ENCODE measurements at regions not wholly inside any gene's neighbourhood (a gene's known extent, or its start where the extent isn't known, plus 50 kb on each side); places are given as distances from the start of the nearest gene placed in this dataset.

DNA sequence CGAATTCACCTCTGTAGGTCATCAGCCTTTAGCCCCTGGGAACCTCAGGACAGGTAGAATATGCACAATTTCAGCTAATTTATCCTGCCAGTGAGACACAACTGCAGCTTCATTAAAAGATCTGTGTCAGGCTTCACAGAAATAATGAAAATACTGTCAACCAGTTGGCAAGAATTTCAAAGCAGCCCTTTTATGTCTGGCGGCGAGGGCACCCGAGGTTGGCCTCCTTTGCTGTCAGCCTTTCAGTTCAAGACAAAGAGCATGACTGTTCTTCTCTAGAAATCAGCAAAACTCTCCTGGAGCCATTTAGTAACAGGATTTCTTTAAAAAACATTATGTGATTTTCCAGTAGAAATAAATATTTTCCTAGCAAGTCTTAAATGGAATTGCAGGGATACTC, 75.9 kb downstream of the BBS10 start:
- TF ChIP-seq CTCF (IDR thresholded peaks at IDR 0.05; ENCODE audit: unreplicated experiment) = no peak
- no peak for DNase-seq (ENCODE audit: low spot score)
- H3K27ac Mint-ChIP-seq (ENCODE audit: unreplicated experiment) = no peak overlapping the region
- H3K36me3 Mint-ChIP-seq (ENCODE audit: low read depth, unreplicated experiment) = no peaks in the 10 kb centered on the region
- H3K27me3 Mint-ChIP-seq (ENCODE audit: unreplicated experiment) = peaks cover 4% of the 10 kb centered on the region
- H3K4me1 Mint-ChIP-seq (ENCODE audit: unreplicated experiment) = peaks cover 10% of the 10 kb centered on the region
- H3K9me3 Mint-ChIP-seq (ENCODE audit: unreplicated experiment) = no peaks in the 10 kb centered on the region
- no peak overlapping the region for H3K4me3 Mint-ChIP-seq (ENCODE audit: unreplicated experiment)

- H3K27me3 Mint-ChIP-seq (ENCODE audit: unreplicated experiment) = peaks cover 4% of the 10 kb centered on the region
- H3K36me3 Mint-ChIP-seq (ENCODE audit: low read depth, unreplicated experiment) = no peaks in the 10 kb centered on the region
- H3K27ac Mint-ChIP-seq (ENCODE audit: unreplicated experiment) = no peak overlapping the region
- no peak overlapping the region for H3K4me3 Mint-ChIP-seq (ENCODE audit: unreplicated experiment)
- no peaks in the 10 kb centered on the region for H3K9me3 Mint-ChIP-seq (ENCODE audit: unreplicated experiment)
- no peak for DNase-seq (ENCODE audit: low spot score)
- H3K4me1 Mint-ChIP-seq (ENCODE audit: unreplicated experiment) = peaks cover 10% of the 10 kb centered on the region
- no peak for TF ChIP-seq CTCF (IDR thresholded peaks at IDR 0.05; ENCODE audit: unreplicated experiment)
These were observed 77.4 kb downstream of the BBS10 start for GRCh38 chr12:76270657-76271358.

DNA sequence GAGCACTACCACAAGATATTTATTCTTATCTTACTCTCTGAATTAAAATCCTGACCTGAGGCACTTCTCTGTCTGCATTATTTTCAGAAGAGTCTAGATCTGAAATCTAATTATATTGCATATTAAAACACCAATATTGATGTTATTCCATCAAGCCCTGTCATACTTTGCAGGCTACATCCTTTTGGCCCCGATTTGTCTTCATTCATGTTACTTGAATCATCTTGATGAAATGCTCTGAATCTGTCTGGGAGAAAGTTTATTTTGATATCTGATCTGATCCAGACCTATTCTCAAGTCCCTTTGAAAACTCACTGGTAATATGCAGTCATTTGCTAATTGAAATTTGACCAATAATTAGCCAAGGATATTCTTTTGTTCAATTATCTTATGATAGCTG, 79.9 kb downstream of the BBS10 start:
- no peak overlapping the region for H3K27ac Mint-ChIP-seq (ENCODE audit: unreplicated experiment)
- H3K27me3 Mint-ChIP-seq (ENCODE audit: unreplicated experiment) = peaks cover 4% of the 10 kb centered on the region
- no peak for TF ChIP-seq CTCF (IDR thresholded peaks at IDR 0.05; ENCODE audit: unreplicated experiment)
- H3K36me3 Mint-ChIP-seq (ENCODE audit: low read depth, unreplicated experiment) = no peaks in the 10 kb centered on the region
- no peaks in the 10 kb centered on the region for H3K9me3 Mint-ChIP-seq (ENCODE audit: unreplicated experiment)
- H3K4me1 Mint-ChIP-seq (ENCODE audit: unreplicated experiment) = no peaks in the 10 kb centered on the region
- no peak overlapping the region for H3K4me3 Mint-ChIP-seq (ENCODE audit: unreplicated experiment)
- DNase-seq (ENCODE audit: low spot score) = no peak

DNA sequence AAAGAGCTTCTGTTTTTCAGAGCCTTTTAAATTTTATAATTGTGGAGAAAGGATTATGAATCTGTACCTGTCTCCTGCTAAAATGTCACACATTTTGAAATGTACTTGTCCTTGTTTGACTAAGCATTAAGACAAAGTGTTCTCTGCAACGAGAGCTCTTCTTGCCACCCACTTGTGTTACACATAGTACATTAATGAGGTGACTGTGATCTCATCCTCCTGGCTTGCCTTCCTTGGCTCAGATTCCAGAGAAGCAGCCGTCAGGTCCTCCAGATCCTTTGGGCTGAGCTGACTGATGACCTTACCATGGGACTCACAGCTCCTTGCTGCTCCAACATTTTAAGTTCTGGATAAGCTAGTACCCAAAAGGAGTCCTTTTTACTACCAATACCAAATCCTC, 81.4 kb downstream of the BBS10 start:
- H3K4me1 Mint-ChIP-seq (ENCODE audit: unreplicated experiment) = no peaks in the 10 kb centered on the region
- no peaks in the 10 kb centered on the region for H3K36me3 Mint-ChIP-seq (ENCODE audit: low read depth, unreplicated experiment)
- no peak for DNase-seq (ENCODE audit: low spot score)
- H3K9me3 Mint-ChIP-seq (ENCODE audit: unreplicated experiment) = no peaks in the 10 kb centered on the region
- TF ChIP-seq CTCF (IDR thresholded peaks at IDR 0.05; ENCODE audit: unreplicated experiment) = no peak
- no peak overlapping the region for H3K27ac Mint-ChIP-seq (ENCODE audit: unreplicated experiment)
- H3K4me3 Mint-ChIP-seq (ENCODE audit: unreplicated experiment) = no peak overlapping the region
- peaks cover 4% of the 10 kb centered on the region for H3K27me3 Mint-ChIP-seq (ENCODE audit: unreplicated experiment)

- Mint-ChIP-seq H3K4me1 (ENCODE audit: unreplicated experiment) (no peaks in the 10 kb centered on the region), H3K9me3 (ENCODE audit: unreplicated experiment) (no peaks in the 10 kb centered on the region), H3K27ac (ENCODE audit: unreplicated experiment) (no peak overlapping the region), H3K27me3 (ENCODE audit: unreplicated experiment) (peaks cover 2% of the 10 kb centered on the region), H3K4me3 (ENCODE audit: unreplicated experiment) (no peak overlapping the region), H3K36me3 (ENCODE audit: low read depth, unreplicated experiment) (no peaks in the 10 kb centered on the region)
- no peak for TF ChIP-seq CTCF (IDR thresholded peaks at IDR 0.05; ENCODE audit: unreplicated experiment)
- DNase-seq (ENCODE audit: low spot score) = no peak
These were observed 82.6 kb downstream of the BBS10 start for GRCh38 chr12:76265424-76266180.
